GM12878 (cell line): ENCODE measurements at regions not wholly inside any gene's neighbourhood (a gene's known extent, or its start where the extent isn't known, plus 50 kb on each side); places are given as distances from the start of the nearest gene placed in this dataset.

Source experiments
- ATAC-seq: fragments of 200-7000 bp; cut with Tn5 transposase; 3 replicates; pipeline ENCODE4 v1.9.1; 2020; ENCODE audit warnings: mild to moderate bottlenecking, moderate library complexity
- BruUV-seq: library from RNA; stranded (reverse); fragments of 400-500 nt; replicated peaks from 2 replicates; lab custom pipeline; 2021; lab: Mats Ljungman, UMichigan
- CTCF ChIA-PET: fragments of 300-600 bp; sonication (Branson Sonifier 250); formaldehyde crosslinking; extraction: SDS; loops from one replicate; lab custom pipeline; 2021; ENCODE audit warnings: inconsistent platforms; lab: Yijun Ruan, JAX
- POLR2A ChIA-PET: fragments of 350-600 bp; formaldehyde crosslinking; extraction: SDS; loops from one replicate; lab custom pipeline; 2021; ENCODE audit warnings: inconsistent platforms; lab: Charles Lee
- RAD21 ChIA-PET: fragments of 300-600 bp; sonication (Branson Sonifier 250); formaldehyde crosslinking; loops from one replicate; lab custom pipeline; 2023; ENCODE audit warnings: antibody characterized with exemption; ENCODE audit not compliant: unreplicated experiment; lab: Charles Lee
- SMC1A ChIA-PET: fragments of 300-600 bp; sonication (Branson Sonifier 250); formaldehyde crosslinking; loops from one replicate; lab custom pipeline; 2023; ENCODE audit not compliant: unreplicated experiment, uncharacterized antibody; lab: Charles Lee
- DNase-seq: peaks from one replicate; pipeline ENCODE4 v3.0.0-alpha.2; 2011; ENCODE audit warnings: low read depth, low spot score
- FAIRE-seq: peaks from 3 replicates; lab custom pipeline; 2011; peaks lifted over from hg19 to GRCh38; lab: Jason Lieb, UNC
- H2AFZ ChIP-seq: 2 replicates; pipeline ENCODE4 v1.6.0; 2011; ENCODE audit warnings: low read depth, low read length, control low read depth; ENCODE audit not compliant: control insufficient read depth
- H3K27ac ChIP-seq: 2 replicates; pipeline ENCODE4 v1.5.1; 2011; ENCODE audit warnings: control low read depth; ENCODE audit not compliant: control insufficient read depth, insufficient read depth
- H3K27me3 ChIP-seq, 2 experiments: replicated peaks in 1 of 2; 2 replicates each; pipeline versions ENCODE4 v1.6.0 to v1.6.1; 2011; ENCODE audit warnings: low read length in 1 of 2; ENCODE audit not compliant: control insufficient read depth in 2 of 2, insufficient read depth in 2 of 2
- H3K36me3 ChIP-seq, 2 experiments: 2 replicates each; pipeline ENCODE4 v1.5.1; 2011; ENCODE audit warnings: low read length in 1 of 2; ENCODE audit not compliant: control insufficient read depth in 2 of 2, insufficient read depth in 2 of 2
- H3K4me1 ChIP-seq: 2 replicates; pipeline ENCODE4 v1.6.1; 2011; ENCODE audit warnings: mild to moderate bottlenecking, low read length, moderate library complexity, mixed read lengths; ENCODE audit not compliant: control insufficient read depth, insufficient read depth
- H3K4me2 ChIP-seq: 2 replicates; pipeline ENCODE4 v1.6.0; 2011; ENCODE audit warnings: control low read depth; ENCODE audit not compliant: control insufficient read depth, insufficient read depth
- H3K4me3 ChIP-seq: fragments of 200-600 bp; sonication (generic); 2 replicates; pipeline ENCODE4 v1.5.1; 2016
- H3K79me2 ChIP-seq: 2 replicates; pipeline ENCODE4 v1.6.0; 2011; ENCODE audit warnings: low read length; ENCODE audit not compliant: control insufficient read depth, insufficient read depth
- H3K9ac ChIP-seq: 2 replicates; pipeline ENCODE4 v1.8.0; 2011; ENCODE audit warnings: low read length, control low read depth, mixed read lengths; ENCODE audit not compliant: control insufficient read depth, insufficient read depth
- H3K9me3 ChIP-seq: replicated peaks from 3 replicates; pipeline ENCODE4 v1.5.1; 2011; ENCODE audit warnings: mild to moderate bottlenecking, low read length; ENCODE audit not compliant: control insufficient read depth, insufficient read depth
- H4K20me1 ChIP-seq: 2 replicates; pipeline ENCODE4 v1.6.0; 2011; ENCODE audit not compliant: control insufficient read depth, insufficient read depth
- CEBPZ ChIP-seq: fragments of 150-350 bp; IDR thresholded peaks from 2 replicates; pipeline ENCODE4 v1.6.1; 2016; ENCODE audit warnings: low read depth, low read length
- CHD1 ChIP-seq: IDR thresholded peaks from 2 replicates; pipeline ENCODE4 v1.6.1; 2012; ENCODE audit warnings: low read depth, low read length, improper control_type of control experiment
- E4F1 ChIP-seq: fragments of 450-650 bp; IDR thresholded peaks from 2 replicates; pipeline ENCODE4 v1.6.1; 2018; ENCODE audit warnings: borderline replicate concordance, mild to moderate bottlenecking; ENCODE audit not compliant: partially characterized antibody
- ELK1 ChIP-seq: IDR thresholded peaks from 2 replicates; pipeline ENCODE4 v1.6.1; 2012; ENCODE audit warnings: low read depth, low read length, improper control_type of control experiment
- IKZF2 ChIP-seq, 2 experiments: fragments of 450-650 bp; IDR thresholded peaks; 2 replicates each; pipeline ENCODE4 v1.6.1; 2017; ENCODE audit warnings: mild to moderate bottlenecking in 2 of 2, moderate library complexity in 2 of 2
- IRF4 ChIP-seq: IDR thresholded peaks from 2 replicates; pipeline ENCODE4 v1.6.1; 2011; ENCODE audit warnings: low read depth, low read length
- KAT2A ChIP-seq: conservative IDR thresholded peaks from 2 replicates; pipeline ENCODE4 v1.6.1; 2011; ENCODE audit warnings: low read depth, low read length; ENCODE audit not compliant: control insufficient read depth
- MTA2 ChIP-seq: fragments of 450-650 bp; IDR thresholded peaks from 2 replicates; pipeline ENCODE4 v1.6.1; 2016; ENCODE audit warnings: low read depth, mild to moderate bottlenecking, moderate library complexity
- MTA3 ChIP-seq: IDR thresholded peaks from 2 replicates; pipeline ENCODE4 v1.6.1; 2012; ENCODE audit warnings: low read length, inconsistent platforms, borderline replicate concordance
- MXI1 ChIP-seq: fragments of 150-350 bp; IDR thresholded peaks from 2 replicates; pipeline ENCODE4 v1.6.1; 2011; ENCODE audit warnings: low read depth, mild to moderate bottlenecking, inconsistent platforms, low read length, improper control_type of control experiment
- NFYB ChIP-seq: IDR thresholded peaks from 2 replicates; pipeline ENCODE4 v1.6.1; 2011; ENCODE audit warnings: low read depth, mild to moderate bottlenecking, low read length, improper control_type of control experiment, moderate library complexity; ENCODE audit not compliant: insufficient read depth
- PAX8 ChIP-seq: fragments of 450-650 bp; IDR thresholded peaks from 2 replicates; pipeline ENCODE4 v1.6.1; 2017; ENCODE audit warnings: mild to moderate bottlenecking, moderate library complexity
- PBX3 ChIP-seq: IDR thresholded peaks from 2 replicates; pipeline ENCODE4 v1.6.1; 2011; ENCODE audit warnings: mild to moderate bottlenecking, low read depth, low read length, moderate library complexity; ENCODE audit not compliant: insufficient replicate concordance
- PKNOX1 ChIP-seq: fragments of 450-650 bp; IDR thresholded peaks from 2 replicates; pipeline ENCODE4 v1.6.1; 2016; ENCODE audit warnings: mild to moderate bottlenecking
- ZNF622 ChIP-seq: fragments of 450-650 bp; IDR thresholded peaks from 2 replicates; pipeline ENCODE4 v1.6.1; 2017; ENCODE audit warnings: mild to moderate bottlenecking, inconsistent platforms
- in situ Hi-C: fragments of 300-500 bp; cut with MboI; formaldehyde crosslinking; loops from 9 replicates; pipeline ENCODE4 v1.14.3; 2018; ENCODE audit warnings: mixed read lengths
- intact Hi-C: fragments of 100-400 bp; cut with micrococcal nuclease; formaldehyde crosslinking; loops from one replicate; pipeline ENCODE4 v1.14.2; 2022; ENCODE audit not compliant: unreplicated experiment

- ATAC-seq, result no peak
- Histone ChIP-seq H3K9ac (no peak overlapping the region), H3K36me3 (no peaks in the 10 kb centered on the region), H3K4me3 (no peak overlapping the region), H3K4me2 (no peak overlapping the region), H3K27ac (no peak overlapping the region), H2AFZ (no peak overlapping the region), H3K4me1 (peaks cover 4% of the 10 kb centered on the region), H4K20me1 (no peaks in the 10 kb centered on the region), H3K27me3 (no peaks in the 10 kb centered on the region), H3K79me2 (no peaks in the 10 kb centered on the region), H3K9me3 (no peaks in the 10 kb centered on the region)
- FAIRE-seq, result no peak
- DNase-seq, result no peak
- SMC1A ChIA-PET, result interaction anchor here (1.3 kb wide), 1 partner anchor 10 kb away, joined by 3 read pairs; no protein-coding TSS in a partner anchor
- intact Hi-C loops, result no loop called here
- in situ Hi-C loops, result no loop called here
- no TSS peak for BruUV-seq
- CTCF ChIA-PET, result interaction anchor here (0.9 to 1.2 kb wide), 2 partner anchors 24 to 46 kb away, joined by 3 read pairs; no protein-coding TSS in a partner anchor
- RAD21 ChIA-PET, result no interaction called here
- POLR2A ChIA-PET, result no interaction called here
- TF ChIP-seq IRF4 (no peak), KAT2A (no peak), NFYB (no peak), ZNF622 (no peak), PAX8 (no peak), PKNOX1 (no peak), E4F1 (no peak), MXI1 (no peak), PBX3 (no peak), ELK1 (no peak), IKZF2 (IDR thresholded peaks at IDR 0.05) (no peak), CHD1 (no peak), MTA3 (no peak), MTA2 (no peak), CEBPZ (no peak)
These were observed 313.2 kb downstream of the PTTG2 start for GRCh38 chr4:38273407-38273806.
